Gastroesophageal sphincter (tissue), 4 donors: ENCODE measurements at regions not wholly inside any gene's neighbourhood (a gene's known extent, or its start where the extent isn't known, plus 50 kb on each side); places are given as distances from the start of the nearest gene placed in this dataset.

ENCODE experiments used
- ATAC-seq: fragments of 150-250 bp; one replicate; pipeline ENCODE4 v1.9.1; 2016; ENCODE audit warnings: mild to moderate bottlenecking, moderate library complexity
- H3K27ac ChIP-seq, 4 donors: fragments of 200-600 bp; sonication (generic) in 3 of 4; 1 replicate in 3 of 4; 2 replicates in 1 of 4; pipeline ENCODE4 v1.5.1; 2016 to 2019
- H3K27me3 ChIP-seq: fragments of 200-600 bp; sonication (generic); one replicate; pipeline ENCODE4 v1.5.1; 2019
- H3K36me3 ChIP-seq, 2 donors: fragments of 200-600 bp; sonication (generic); one replicate each; pipeline ENCODE4 v1.5.1; 2019; ENCODE audit warnings: control low read depth in 1 of 2
- H3K4me1 ChIP-seq, 3 donors: fragments of 200-600 bp; sonication (generic); 1 replicate in 2 of 3; 2 replicates in 1 of 3; pipeline ENCODE4 v1.5.1; 2016 to 2019; ENCODE audit warnings: control low read depth in 2 of 3
- H3K4me3 ChIP-seq, 2 donors: fragments of 200-600 bp; sonication (generic); one replicate each; pipeline ENCODE4 v1.5.1; 2019; ENCODE audit warnings: mild to moderate bottlenecking in 1 of 2, moderate library complexity in 1 of 2
- H3K9me3 ChIP-seq, 3 donors: fragments of 200-600 bp; sonication (generic); one replicate each; pipeline ENCODE4 v1.5.1; 2017 to 2019; ENCODE audit warnings: control low read depth in 2 of 3
- CTCF ChIP-seq, 4 experiments: fragments of 200-600 bp in 2 of 4; fragments of 450-650 bp in 2 of 4; sonication (generic) in 1 of 4; IDR thresholded peaks; one replicate each; pipeline ENCODE4 v1.5.1; 2017 to 2019; ENCODE audit warnings: antibody characterized with exemption in 4 of 4, mild to moderate bottlenecking in 2 of 4, moderate library complexity in 2 of 4
- EP300 ChIP-seq: sonication (generic); formaldehyde crosslinking; IDR thresholded peaks from one replicate; pipeline ENCODE4 v1.6.1; 2017; ENCODE audit warnings: antibody characterized with exemption, mild to moderate bottlenecking
- POLR2A ChIP-seq, 2 donors: fragments of 450-650 bp; IDR thresholded peaks; one replicate each; pipeline ENCODE4 v1.6.1; 2017; ENCODE audit warnings: antibody characterized with exemption in 2 of 2, mild to moderate bottlenecking in 2 of 2, moderate library complexity in 1 of 2
- POLR2AphosphoS5 ChIP-seq: sonication (generic); formaldehyde crosslinking; IDR thresholded peaks from one replicate; pipeline ENCODE4 v1.6.1; 2017; ENCODE audit warnings: antibody characterized with exemption
- WGBS, 2 donors: methylation state at CpG; one replicate each; pipeline ENCODE4 v1.1.5; 2018; ENCODE audit warnings: low coverage in 1 of 2; 5-methylcytosine and 5-hydroxymethylcytosine counted together

DNA sequence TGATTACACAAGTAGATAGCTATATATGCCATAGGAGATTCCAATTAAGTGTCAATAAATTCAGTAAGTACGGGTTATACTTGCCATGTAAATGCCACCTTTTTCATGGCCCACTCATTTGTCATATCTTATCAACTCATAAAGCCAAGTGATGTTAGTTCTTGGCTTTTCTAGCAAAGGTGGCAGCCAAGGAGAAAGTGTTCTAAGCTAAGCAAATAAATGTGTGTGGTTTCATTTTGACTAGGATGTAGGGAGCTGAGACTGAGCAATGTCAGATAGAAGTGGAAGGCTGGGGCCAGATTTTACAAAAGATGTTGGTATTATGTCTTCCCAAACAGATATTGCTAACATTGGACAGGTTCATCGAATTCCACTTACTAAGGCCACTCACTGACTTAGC, 952.0 kb downstream of the SLC4A3 start:
- ATAC-seq: no peak
- Histone ChIP-seq H3K4me1 (no peaks in the 10 kb centered on the region), H3K27me3 (no peaks in the 10 kb centered on the region), H3K36me3 (no peaks in the 10 kb centered on the region), H3K4me3 (no peak overlapping the region), H3K9me3 (no peaks in the 10 kb centered on the region), H3K27ac (no peak overlapping the region)
- TF ChIP-seq EP300 (no peak), CTCF (IDR thresholded peaks at IDR 0.05) (no peak), POLR2AphosphoS5 (no peak), POLR2A (IDR thresholded peaks at IDR 0.05) (no peak)
- WGBS, 2 donors: 77 to 83% methylated on average over 2 of the region's 2 CpGs

GRCh38 chr2:220580113-220580512, 952.7 kb downstream of the SLC4A3 start:
- Histone ChIP-seq H3K27ac (no peak overlapping the region), H3K27me3 (no peaks in the 10 kb centered on the region), H3K9me3 (no peaks in the 10 kb centered on the region), H3K36me3 (no peaks in the 10 kb centered on the region), H3K4me3 (no peak overlapping the region), H3K4me1 (no peaks in the 10 kb centered on the region)
- TF ChIP-seq POLR2AphosphoS5 (no peak), CTCF (IDR thresholded peaks at IDR 0.05) (no peak), EP300 (no peak), POLR2A (IDR thresholded peaks at IDR 0.05) (no peak)
- no peak for ATAC-seq
- 53 to 70% methylated on average over 2 of the region's 2 CpGs for WGBS, 2 donors

DNA sequence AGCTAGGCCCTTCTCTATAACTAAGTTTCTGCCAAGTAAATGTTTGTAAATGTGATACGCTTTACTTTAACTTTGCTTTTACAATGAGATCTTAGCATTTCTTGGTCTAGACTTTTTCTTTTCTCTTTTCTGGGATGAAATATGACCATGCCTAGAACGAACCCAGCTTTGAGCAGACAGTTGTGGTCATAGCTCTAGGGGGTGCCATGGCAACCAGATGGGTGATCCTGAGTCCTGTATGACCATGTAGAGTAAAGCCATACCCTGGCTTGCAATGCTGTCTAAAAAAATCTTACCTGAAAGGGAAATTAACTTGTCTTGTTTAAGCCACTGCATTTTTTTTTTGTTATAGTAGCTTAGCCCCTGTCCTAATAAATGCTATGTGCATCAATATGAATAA, 956.3 kb downstream of the SLC4A3 start:
- Histone ChIP-seq H3K4me1 (no peaks in the 10 kb centered on the region), H3K36me3 (no peaks in the 10 kb centered on the region), H3K27me3 (no peaks in the 10 kb centered on the region), H3K9me3 (no peaks in the 10 kb centered on the region), H3K27ac (no peak overlapping the region), H3K4me3 (no peak overlapping the region)
- 37 to 90% methylated on average over 2 of the region's 2 CpGs for WGBS, 2 donors
- ATAC-seq: no peak
- TF ChIP-seq CTCF (IDR thresholded peaks at IDR 0.05): no peak
- TF ChIP-seq POLR2A (IDR thresholded peaks at IDR 0.05): no peak
- TF ChIP-seq EP300: no peak
- TF ChIP-seq POLR2AphosphoS5: no peak

DNA sequence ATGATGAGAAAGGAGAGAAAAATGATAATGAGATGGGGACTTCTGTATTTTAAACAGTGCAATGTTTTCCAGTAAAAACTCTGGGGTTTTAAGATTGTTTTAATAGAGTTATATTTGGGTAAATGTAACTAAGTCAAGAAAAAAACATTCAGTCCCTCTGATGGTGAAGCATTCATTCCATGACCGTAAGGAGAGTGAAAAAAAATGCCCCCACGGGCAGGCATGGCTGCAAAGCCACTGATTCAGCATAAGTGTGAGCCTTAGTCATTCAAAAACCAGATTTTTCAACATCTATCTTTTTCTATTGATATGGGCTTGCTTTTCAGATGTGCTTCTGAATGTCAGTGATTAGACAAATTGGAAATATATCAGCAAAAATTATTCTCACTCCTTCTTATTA, 957.8 kb downstream of the SLC4A3 start:
- no peak overlapping the region for H3K27ac ChIP-seq
- ATAC-seq: no peak
- H3K27me3 ChIP-seq: peaks cover 4% of the 10 kb centered on the region
- no peaks in the 10 kb centered on the region for H3K4me1 ChIP-seq
- H3K36me3 ChIP-seq: no peaks in the 10 kb centered on the region
- TF ChIP-seq CTCF (IDR thresholded peaks at IDR 0.05): no peak
- TF ChIP-seq POLR2A (IDR thresholded peaks at IDR 0.05): no peak
- no peak for TF ChIP-seq EP300
- TF ChIP-seq POLR2AphosphoS5: no peak
- H3K9me3 ChIP-seq: no peaks in the 10 kb centered on the region
- no peak overlapping the region for H3K4me3 ChIP-seq
- 50 to 65% methylated on average over 2 of the region's 2 CpGs for WGBS, 2 donors

DNA sequence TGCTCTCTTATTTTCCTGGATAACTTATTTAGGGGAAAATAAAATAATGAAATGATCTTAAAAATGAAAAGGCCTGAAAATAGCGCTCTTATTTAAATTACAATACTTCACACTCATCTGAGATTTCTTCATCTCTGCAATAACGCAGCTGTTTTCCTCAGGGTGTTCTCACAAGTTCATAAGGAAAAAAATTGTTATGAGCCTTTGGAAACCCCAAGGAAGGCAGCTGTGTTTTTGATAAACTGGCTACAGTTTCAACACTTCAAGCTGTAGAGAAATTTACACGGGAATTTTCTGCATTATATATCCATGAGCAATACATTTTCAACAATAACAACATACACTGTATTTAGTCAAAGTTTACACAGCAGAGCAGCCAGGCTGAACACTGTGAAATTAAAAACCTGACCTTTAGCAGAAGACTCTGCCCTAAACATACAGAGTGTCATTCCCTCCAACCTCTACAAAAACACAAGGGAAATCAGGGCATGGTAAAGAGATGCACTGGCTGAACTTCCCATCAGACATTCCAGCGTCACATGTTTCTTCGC, 959.6 kb downstream of the SLC4A3 start:
- Histone ChIP-seq H3K27ac (no peak overlapping the region), H3K9me3 (no peaks in the 10 kb centered on the region), H3K36me3 (no peaks in the 10 kb centered on the region), H3K27me3 (peaks cover 4% of the 10 kb centered on the region), H3K4me3 (no peak overlapping the region), H3K4me1 (no peaks in the 10 kb centered on the region)
- TF ChIP-seq POLR2AphosphoS5 (no peak), POLR2A (IDR thresholded peaks at IDR 0.05) (no peak), EP300 (no peak)
- ATAC-seq: no peak
- WGBS, 2 donors: 20 to 54% methylated on average over 4 to 5 of the region's 5 CpGs
